ENCODE measurements at regions not wholly inside any gene's neighbourhood (a gene's known extent, or its start where the extent isn't known, plus 50 kb on each side); places are given as distances from the start of the nearest gene placed in this dataset.

- no peak for DNase-seq
Observed at GRCh38 chr9:126275386-126276001, 51.1 kb upstream of the MVB12B start.

DNA sequence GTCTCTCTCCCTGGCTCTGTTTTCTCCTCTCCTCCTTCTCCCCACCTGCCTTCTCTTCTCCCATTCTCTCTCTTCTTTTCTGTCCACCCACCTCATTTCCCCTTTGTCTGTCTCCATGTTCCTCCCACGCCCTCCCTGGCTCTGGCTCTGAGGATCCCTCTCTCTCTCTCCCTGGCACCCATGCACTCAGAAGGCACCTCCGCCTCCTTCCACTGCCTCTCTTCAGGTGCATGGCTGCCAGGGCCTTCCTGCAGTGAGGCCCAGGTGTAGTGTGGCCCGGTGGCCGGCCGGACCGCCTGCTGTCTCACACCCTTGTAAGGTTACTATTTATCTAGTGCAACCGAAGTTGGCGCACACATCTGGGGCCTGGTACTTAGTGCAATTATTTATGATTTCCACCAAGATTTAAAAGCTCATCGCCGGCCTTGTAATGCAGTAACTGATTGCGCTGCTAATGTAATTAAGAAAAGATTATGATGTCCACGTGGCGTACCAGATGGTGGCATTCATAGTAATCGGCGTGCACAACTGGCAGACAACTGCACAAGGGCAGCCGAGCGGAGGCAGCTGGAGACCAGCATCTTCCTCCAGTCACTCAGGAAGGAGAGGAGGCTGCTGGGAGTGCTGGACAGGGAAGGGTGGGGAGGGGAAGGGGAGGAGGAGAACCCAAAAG lies 50.4 kb upstream of the MVB12B start:
- DNase-seq, result no peak

All from DMS79 treated with DMSO at 0.1 percent for 48 hours (cell line).